Mesenchymal stem cell (in vitro differentiated cells and primary cell): ENCODE measurements at regions not wholly inside any gene's neighbourhood (a gene's known extent, or its start where the extent isn't known, plus 50 kb on each side); places are given as distances from the start of the nearest gene placed in this dataset.

Experiments used
- DNase-seq: peaks from one replicate; pipeline ENCODE4 v3.0.0-alpha.2; 2013
- H2AFZ ChIP-seq: one replicate; pipeline ENCODE4 v1.6.1; 2013; ENCODE audit warnings: low read depth, mild to moderate bottlenecking, control low read depth, inconsistent platforms, low read length, moderate library complexity
- H2AK5ac ChIP-seq: 2 replicates; pipeline ENCODE4 v1.6.1; 2013; ENCODE audit warnings: low read length, moderate library complexity, mild to moderate bottlenecking, inconsistent platforms; ENCODE audit not compliant: severe bottlenecking
- H2BK120ac ChIP-seq: one replicate; pipeline ENCODE4 v1.6.1; 2013; ENCODE audit warnings: low read depth, mild to moderate bottlenecking, inconsistent platforms, low read length, moderate library complexity
- H2BK12ac ChIP-seq, 2 experiments: one replicate each; pipeline ENCODE4 v1.6.1; 2013; ENCODE audit warnings: inconsistent platforms in 2 of 2, low read length in 2 of 2, mild to moderate bottlenecking in 2 of 2, moderate library complexity in 2 of 2, control low read depth in 1 of 2
- H2BK15ac ChIP-seq: one replicate; pipeline ENCODE4 v1.6.1; 2013; ENCODE audit warnings: mild to moderate bottlenecking, low read depth, inconsistent platforms; ENCODE audit not compliant: poor library complexity, severe bottlenecking
- H2BK5ac ChIP-seq: 2 replicates; pipeline ENCODE4 v1.6.1; 2013; ENCODE audit warnings: low read depth, mild to moderate bottlenecking, low read length, control low read depth, inconsistent platforms; ENCODE audit not compliant: poor library complexity, severe bottlenecking
- H3K14ac ChIP-seq, 2 experiments: one replicate each; pipeline ENCODE4 v1.6.1; 2013; ENCODE audit warnings: inconsistent platforms in 2 of 2, low read length in 2 of 2, control low read depth in 1 of 2, mild to moderate bottlenecking in 1 of 2, moderate library complexity in 1 of 2
- H3K18ac ChIP-seq, 2 experiments: one replicate each; pipeline ENCODE4 v1.6.1; 2013; ENCODE audit warnings: inconsistent platforms in 2 of 2, low read length in 2 of 2, control low read depth in 1 of 2, low read depth in 1 of 2, mild to moderate bottlenecking in 1 of 2
- H3K23ac ChIP-seq, 2 experiments: one replicate each; pipeline ENCODE4 v1.6.1; 2013; ENCODE audit warnings: inconsistent platforms in 2 of 2, low read length in 2 of 2, mild to moderate bottlenecking in 2 of 2, moderate library complexity in 2 of 2, control low read depth in 1 of 2
- H3K27ac ChIP-seq: 2 replicates; pipeline ENCODE4 v1.5.1; 2013; ENCODE audit warnings: mild to moderate bottlenecking, moderate library complexity, low read length, control low read depth, inconsistent platforms; ENCODE audit not compliant: poor library complexity, severe bottlenecking
- H3K27me3 ChIP-seq, 2 experiments: 2 replicates each; pipeline versions ENCODE4 v1.6.1 to v1.7.0; 2013; ENCODE audit warnings: low read length in 2 of 2, mild to moderate bottlenecking in 2 of 2, moderate library complexity in 2 of 2, control low read depth in 1 of 2, inconsistent platforms in 1 of 2; ENCODE audit not compliant: control insufficient read depth in 1 of 2, insufficient read depth in 1 of 2
- H3K36me3 ChIP-seq, 2 experiments: 2 replicates each; pipeline versions ENCODE4 v1.6.1 to v1.7.0; 2013; ENCODE audit warnings: low read length in 2 of 2, control low read depth in 1 of 2, inconsistent platforms in 1 of 2, low read depth in 1 of 2, mild to moderate bottlenecking in 1 of 2; ENCODE audit not compliant: insufficient read depth in 2 of 2, control insufficient read depth in 1 of 2
- H3K4ac ChIP-seq, 2 experiments: one replicate each; pipeline ENCODE4 v1.6.1; 2013; ENCODE audit warnings: inconsistent platforms in 2 of 2, low read length in 2 of 2, mild to moderate bottlenecking in 2 of 2, moderate library complexity in 2 of 2, control low read depth in 1 of 2, low read depth in 1 of 2
- H3K4me1 ChIP-seq: 2 replicates; pipeline ENCODE4 v1.6.1; 2013; ENCODE audit warnings: low read depth, low read length, control low read depth; ENCODE audit not compliant: control insufficient read depth, insufficient read depth
- H3K4me2 ChIP-seq: 2 replicates; pipeline ENCODE4 v1.6.1; 2013; ENCODE audit warnings: low read length, mild to moderate bottlenecking, inconsistent platforms; ENCODE audit not compliant: poor library complexity, severe bottlenecking
- H3K4me3 ChIP-seq, 2 experiments: 2 replicates each; pipeline versions ENCODE4 v1.5.1 to v1.7.0; 2013; ENCODE audit warnings: low read length in 2 of 2, mild to moderate bottlenecking in 2 of 2, control low read depth in 1 of 2, low read depth in 1 of 2; ENCODE audit not compliant: insufficient read depth in 1 of 2
- H3K79me1 ChIP-seq: replicated peaks from 2 replicates; pipeline ENCODE4 v1.6.1; 2013; ENCODE audit warnings: mild to moderate bottlenecking, control low read depth, low read length, inconsistent platforms; ENCODE audit not compliant: poor library complexity, severe bottlenecking
- H3K9ac ChIP-seq: 2 replicates; pipeline ENCODE4 v1.7.0; 2013; ENCODE audit warnings: mild to moderate bottlenecking, low read length, moderate library complexity
- H3K9me3 ChIP-seq: 2 replicates; pipeline ENCODE4 v1.7.0; 2013; ENCODE audit warnings: mild to moderate bottlenecking, low read length; ENCODE audit not compliant: control insufficient read depth
- H4K8ac ChIP-seq: one replicate; pipeline ENCODE4 v1.6.1; 2013; ENCODE audit warnings: inconsistent platforms, mild to moderate bottlenecking, low read length, moderate library complexity
- H4K91ac ChIP-seq: one replicate; pipeline ENCODE4 v1.6.1; 2013; ENCODE audit warnings: mild to moderate bottlenecking, low read length, inconsistent platforms
- WGBS: methylation state at CpG from one replicate; pipeline ENCODE4 v1.1.7; 2013; ENCODE audit warnings: mixed read lengths; 5-methylcytosine and 5-hydroxymethylcytosine counted together

DNA sequence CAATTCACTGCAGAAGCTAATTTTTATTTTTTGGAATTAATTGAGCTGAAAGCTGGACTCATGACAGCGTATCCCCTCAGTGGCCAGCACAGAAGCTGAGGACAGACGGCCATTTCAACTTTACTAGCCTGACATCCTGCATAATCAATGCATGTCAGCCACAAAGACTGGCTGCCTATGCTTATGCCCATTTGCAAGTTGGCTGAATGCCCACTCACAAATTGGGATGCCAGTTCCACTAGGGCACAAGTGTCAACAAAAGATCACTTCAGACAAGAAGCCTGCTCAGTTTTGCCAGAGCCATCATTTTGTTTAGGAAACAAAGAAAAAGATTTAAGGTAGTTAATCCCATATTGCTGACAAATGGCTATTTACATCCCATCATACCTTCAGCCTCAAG is 417.6 kb downstream of the NOVA1 start:
- Histone ChIP-seq H3K23ac (no peak overlapping the region), H2AFZ (no peak overlapping the region), H3K4me2 (no peak overlapping the region), H3K27ac (no peak overlapping the region), H3K79me1 (no peaks in the 10 kb centered on the region), H3K27me3 (peaks cover 0 to 13% of the 10 kb centered on the region in 2 experiments), H3K4me3 (no peak overlapping the region), H2BK5ac (no peak overlapping the region), H3K4me1 (no peaks in the 10 kb centered on the region), H3K18ac (no peak overlapping the region), H3K9me3 (no peaks in the 10 kb centered on the region), H2BK15ac (no peak overlapping the region), H2BK120ac (no peak overlapping the region), H4K8ac (no peak overlapping the region), H2AK5ac (no peak overlapping the region), H2BK12ac (no peak overlapping the region), H3K4ac (no peak overlapping the region), H3K14ac (no peak overlapping the region), H3K36me3 (no peaks in the 10 kb centered on the region), H3K9ac (no peak overlapping the region), H4K91ac (no peak overlapping the region)
- DNase-seq, result no peak
- WGBS, result 75% methylated on average over 2 of the region's 2 CpGs

DNA sequence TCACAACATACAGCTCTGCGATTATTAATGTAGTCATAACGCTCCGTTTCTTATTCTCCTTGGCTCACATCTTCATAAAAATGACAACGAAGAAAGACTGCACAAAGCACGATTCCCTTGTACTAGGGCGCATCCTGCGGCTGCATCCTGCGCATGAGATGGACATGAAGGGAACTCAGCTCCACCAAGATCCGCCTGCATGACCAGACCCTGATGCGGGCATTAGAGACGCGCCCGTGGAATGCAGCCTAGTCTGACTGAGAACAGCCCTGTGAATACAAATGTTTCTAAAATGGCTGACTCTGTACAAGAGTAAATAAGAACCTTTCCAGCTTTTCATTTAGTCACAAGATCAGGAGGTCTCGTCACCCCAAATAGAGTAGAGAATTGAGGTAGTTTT is 422.2 kb downstream of the NOVA1 start:
- Histone ChIP-seq H3K27ac (no peak overlapping the region), H2BK15ac (no peak overlapping the region), H3K4me3 (no peak overlapping the region), H2BK12ac (no peak overlapping the region), H2AFZ (no peak overlapping the region), H3K23ac (no peak overlapping the region), H3K18ac (no peak overlapping the region), H4K91ac (no peak overlapping the region), H4K8ac (no peak overlapping the region), H3K4me1 (no peaks in the 10 kb centered on the region), H3K36me3 (no peaks in the 10 kb centered on the region), H3K4ac (no peak overlapping the region), H3K27me3 (peaks cover 0 to 6% of the 10 kb centered on the region in 2 experiments), H3K14ac (no peak overlapping the region), H2BK120ac (no peak overlapping the region), H3K9me3 (no peaks in the 10 kb centered on the region), H3K4me2 (no peak overlapping the region), H3K9ac (no peak overlapping the region), H2BK5ac (no peak overlapping the region), H3K79me1 (no peaks in the 10 kb centered on the region), H2AK5ac (no peak overlapping the region)
- DNase-seq, result no peak
- 94% methylated on average over 13 of the region's 14 CpGs for WGBS

DNA sequence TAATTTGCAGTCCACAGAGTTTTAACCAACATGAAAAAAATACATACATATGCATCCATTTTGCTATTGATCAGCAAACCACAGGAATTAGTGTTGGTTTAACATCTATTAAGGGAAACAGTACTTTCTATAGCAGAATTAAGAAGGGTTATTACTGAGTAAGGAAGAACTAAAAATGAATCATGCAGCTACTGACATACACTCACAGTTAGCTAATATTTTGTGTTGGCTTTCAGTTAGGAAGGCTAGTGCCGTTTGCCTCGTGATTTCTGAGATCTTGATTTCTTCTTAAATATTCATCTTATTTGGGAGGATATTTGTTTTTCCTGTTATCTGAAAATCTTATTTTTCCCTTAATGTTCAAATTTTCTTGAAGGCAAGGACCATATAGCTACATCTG is 423.4 kb downstream of the NOVA1 start:
- Histone ChIP-seq H4K91ac (no peak overlapping the region), H2BK5ac (no peak overlapping the region)

DNA sequence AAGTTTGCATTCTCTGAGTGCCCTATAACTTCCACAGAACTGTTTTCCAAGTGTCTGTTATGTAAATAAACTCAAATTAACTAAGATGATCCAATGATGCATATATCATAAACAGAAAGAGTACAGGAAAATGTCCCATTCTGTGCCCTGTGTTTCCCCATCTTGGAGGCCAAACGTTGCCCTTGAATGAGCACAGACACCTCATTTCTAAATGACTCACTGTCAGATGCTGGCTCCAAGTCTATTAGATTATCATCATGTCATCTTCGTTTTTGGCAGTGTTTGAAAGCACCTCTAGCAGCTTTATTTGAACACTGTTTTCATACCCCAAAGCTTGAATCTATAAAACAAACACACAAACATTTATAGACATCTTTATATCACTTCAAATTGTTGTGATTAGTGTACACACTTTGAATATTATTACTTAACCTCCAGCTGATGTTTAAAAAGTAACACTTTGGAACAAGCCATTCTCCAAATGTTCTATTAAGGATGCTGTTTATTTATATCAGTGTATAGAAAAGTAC is 424.2 kb downstream of the NOVA1 start:
- H3K9me3 ChIP-seq, result no peaks in the 10 kb centered on the region
- H3K18ac ChIP-seq, result no peak overlapping the region
- H2AFZ ChIP-seq, result no peak overlapping the region
- H3K4me1 ChIP-seq, result no peaks in the 10 kb centered on the region
- no peak overlapping the region for H4K91ac ChIP-seq
- no peak overlapping the region for H2BK120ac ChIP-seq
- no peaks in the 10 kb centered on the region for H3K36me3 ChIP-seq
- H3K4me3 ChIP-seq, result no peak overlapping the region
- DNase-seq, result peak; percentile 3
- no peak overlapping the region for H4K8ac ChIP-seq
- no peak overlapping the region for H3K9ac ChIP-seq
- no peak overlapping the region for H3K14ac ChIP-seq
- 48% methylated on average over 2 of the region's 2 CpGs for WGBS
- H2BK12ac ChIP-seq, result no peak overlapping the region
- no peak overlapping the region for H3K4ac ChIP-seq
- H2BK15ac ChIP-seq, result no peak overlapping the region
- H2BK5ac ChIP-seq, result no peak overlapping the region
- H3K27me3 ChIP-seq, result no peaks in the 10 kb centered on the region
- no peak overlapping the region for H3K4me2 ChIP-seq
- H2AK5ac ChIP-seq, result no peak overlapping the region
- H3K79me1 ChIP-seq, result no peaks in the 10 kb centered on the region
- H3K23ac ChIP-seq, result no peak overlapping the region
- H3K27ac ChIP-seq, result no peak overlapping the region

More for the DNA sequence above, 423.4 kb downstream of the NOVA1 start:
- WGBS, result no CpG with 5 or more reads among the region's 2 CpGs
- Histone ChIP-seq H3K4ac (no peak overlapping the region), H3K27me3 (peaks cover 0 to 6% of the 10 kb centered on the region in 2 experiments), H4K8ac (no peak overlapping the region), H2AK5ac (no peak overlapping the region), H3K23ac (no peak overlapping the region), H3K9me3 (no peaks in the 10 kb centered on the region), H2BK120ac (no peak overlapping the region), H3K14ac (no peak overlapping the region), H2AFZ (no peak overlapping the region), H3K27ac (no peak overlapping the region), H3K4me2 (no peak overlapping the region), H3K4me1 (no peaks in the 10 kb centered on the region), H3K4me3 (no peak overlapping the region), H2BK15ac (no peak overlapping the region), H2BK12ac (no peak overlapping the region), H3K18ac (no peak overlapping the region), H3K36me3 (no peaks in the 10 kb centered on the region), H3K79me1 (no peaks in the 10 kb centered on the region), H3K9ac (no peak overlapping the region)
- DNase-seq, result no peak
